ENCODE measurements at regions not wholly inside any gene's neighbourhood (a gene's known extent, or its start where the extent isn't known, plus 50 kb on each side); places are given as distances from the start of the nearest gene placed in this dataset.
A peak's percentile ranks its signal among the peaks of the same experiment; 100 is the strongest.

DNA sequence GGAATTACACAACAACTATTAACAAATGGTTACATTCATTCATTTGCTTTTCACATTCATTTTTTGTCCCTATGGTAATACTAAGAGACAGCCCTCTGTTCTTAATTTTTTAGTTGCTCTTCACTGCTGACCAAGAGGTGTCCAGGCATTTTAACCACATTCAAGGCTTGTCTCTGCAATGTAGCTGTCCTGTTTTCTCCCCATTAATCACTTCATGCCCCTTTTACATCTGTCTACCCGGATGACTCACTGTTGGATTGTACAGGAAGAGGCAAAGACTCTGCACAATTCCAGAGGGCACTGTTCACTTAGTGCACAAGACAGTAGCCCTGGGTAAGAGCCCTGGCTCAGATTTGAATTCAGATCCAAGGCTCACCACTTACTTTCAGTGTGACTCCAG is 168.5 kb downstream of the NOC3L start:
- no peak for DNase-seq

DNA sequence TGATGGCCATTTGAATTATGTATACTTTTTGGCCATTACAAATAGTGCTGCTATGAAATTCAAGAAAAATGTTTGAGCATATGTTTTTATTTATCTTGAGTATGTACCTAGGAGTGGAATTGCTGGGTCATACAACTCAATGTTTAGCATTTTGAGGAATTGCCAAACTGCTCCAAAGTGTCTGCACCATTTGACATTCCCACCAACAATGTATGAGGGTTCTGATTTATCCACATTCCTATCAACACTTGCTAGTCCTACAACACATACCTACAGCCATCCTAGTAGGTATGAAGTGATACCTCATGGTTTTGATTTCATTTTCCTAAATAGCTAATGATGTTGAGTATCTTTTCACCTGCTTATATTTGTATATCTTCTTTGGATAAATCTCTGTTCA is 165.5 kb downstream of the NOC3L start:
- no peak for DNase-seq

DNA sequence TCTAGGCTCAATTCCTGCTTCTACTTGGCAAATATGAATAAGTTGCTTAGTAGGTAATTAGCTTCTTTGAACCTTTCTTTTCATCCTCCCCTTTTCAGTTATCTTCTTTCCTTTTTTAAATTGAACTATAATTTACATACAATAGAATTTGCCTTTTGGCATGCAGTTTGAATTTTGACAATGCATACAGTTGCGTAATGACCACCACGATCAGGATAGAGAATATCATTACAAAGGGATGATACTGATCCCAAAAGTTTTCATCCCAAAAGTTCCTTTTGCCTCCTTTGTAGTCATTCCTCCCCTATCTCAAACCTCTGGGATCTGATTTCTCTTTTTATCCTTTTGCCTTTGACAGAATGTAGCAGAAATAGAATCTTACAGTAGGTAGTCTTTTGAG is 164.4 kb downstream of the NOC3L start:
- no peak for DNase-seq

DNA sequence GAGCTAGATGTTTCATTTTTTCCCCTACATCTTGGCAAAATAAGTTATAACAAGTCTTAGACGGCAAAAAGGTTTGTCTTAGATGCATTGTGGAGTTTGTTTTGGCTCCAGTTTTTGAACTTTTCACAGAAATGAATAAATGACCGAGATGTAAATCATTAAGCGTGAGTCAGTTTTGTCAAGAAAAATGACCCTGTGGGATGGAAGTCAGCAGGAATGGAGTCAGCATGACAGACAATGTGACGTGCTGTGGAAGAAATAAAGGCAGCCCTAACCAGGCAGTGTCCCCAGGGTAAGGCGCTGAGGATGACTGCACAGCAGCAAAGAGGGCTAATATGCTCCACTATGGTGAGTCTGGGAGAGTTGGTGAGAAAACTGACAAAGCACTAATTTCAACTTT is 163.2 kb downstream of the NOC3L start:
- DNase-seq: no peak

DNA sequence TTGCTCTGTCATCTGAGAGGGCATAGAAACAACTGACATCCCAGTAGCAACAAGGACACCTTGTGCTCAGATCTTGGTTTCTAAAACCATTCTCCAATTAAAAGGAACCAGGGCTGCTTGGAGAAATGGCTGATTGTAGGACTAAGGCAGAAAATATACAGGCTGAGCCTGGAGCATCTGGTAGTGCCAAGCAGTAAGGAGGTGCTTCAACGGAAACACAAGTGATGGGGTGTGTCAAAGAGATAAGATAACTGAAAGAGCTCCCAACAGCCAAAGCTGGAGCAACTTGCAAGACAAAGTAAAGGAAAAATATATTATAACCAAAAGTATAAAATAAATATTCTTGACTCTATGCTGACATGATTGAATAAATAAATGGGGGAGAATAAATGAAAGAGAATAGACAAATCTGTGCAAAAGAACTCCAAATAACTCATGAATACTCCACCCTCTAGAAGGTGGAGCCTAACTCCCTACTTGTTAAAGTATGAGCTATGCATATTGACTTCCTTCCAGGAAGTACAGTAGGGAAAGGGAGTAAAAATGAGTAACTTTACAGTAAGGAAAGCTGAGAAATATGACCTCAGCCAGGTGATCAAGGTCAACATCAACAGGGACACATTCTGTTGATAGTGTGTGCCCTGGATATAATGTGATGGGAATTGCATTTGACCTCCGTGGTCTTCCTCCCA is 162.4 kb downstream of the NOC3L start:
- no peak for DNase-seq

DNA sequence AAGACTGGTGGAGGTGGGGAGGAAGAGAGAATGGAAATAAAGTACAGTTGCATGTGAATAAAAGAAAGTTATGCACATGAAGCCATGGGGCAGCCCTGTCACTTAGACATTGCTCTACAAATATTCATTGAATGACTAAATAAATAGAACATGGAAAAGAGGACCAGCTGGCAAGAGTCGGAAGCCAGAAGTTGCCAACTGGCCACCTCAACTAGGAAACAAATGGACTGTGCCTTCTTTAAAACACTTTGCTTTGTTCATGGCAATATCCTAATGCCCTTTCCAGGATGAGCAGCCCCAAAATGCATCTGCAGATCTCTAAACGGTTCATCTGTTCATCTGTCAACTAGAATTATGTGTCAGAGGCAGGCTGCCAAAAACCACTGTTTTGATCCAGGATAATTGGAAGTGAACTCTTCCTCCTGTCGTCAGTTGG is 157.3 kb downstream of the NOC3L start:
- peak; percentile 94 for DNase-seq

DNA sequence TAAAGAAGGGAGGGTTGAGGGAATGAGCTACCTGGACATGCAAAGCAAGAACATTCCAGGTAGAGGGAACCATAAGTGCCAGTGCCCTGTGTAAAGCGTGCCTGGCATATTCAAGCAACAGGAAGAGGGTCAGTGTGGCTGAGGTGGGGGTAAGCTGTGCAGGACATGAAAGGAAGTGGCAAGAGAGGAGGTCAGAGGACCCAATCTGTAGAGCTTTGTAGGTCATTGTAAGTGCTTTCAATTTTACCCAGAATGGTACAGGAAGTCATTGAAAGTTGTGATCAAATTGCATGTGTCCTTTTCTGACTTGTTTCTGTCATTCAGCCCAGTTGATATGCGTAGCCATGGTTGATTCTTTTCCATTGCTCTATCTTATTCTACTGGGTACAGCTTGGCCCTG is 156.6 kb downstream of the NOC3L start:
- DNase-seq: no peak

DNA sequence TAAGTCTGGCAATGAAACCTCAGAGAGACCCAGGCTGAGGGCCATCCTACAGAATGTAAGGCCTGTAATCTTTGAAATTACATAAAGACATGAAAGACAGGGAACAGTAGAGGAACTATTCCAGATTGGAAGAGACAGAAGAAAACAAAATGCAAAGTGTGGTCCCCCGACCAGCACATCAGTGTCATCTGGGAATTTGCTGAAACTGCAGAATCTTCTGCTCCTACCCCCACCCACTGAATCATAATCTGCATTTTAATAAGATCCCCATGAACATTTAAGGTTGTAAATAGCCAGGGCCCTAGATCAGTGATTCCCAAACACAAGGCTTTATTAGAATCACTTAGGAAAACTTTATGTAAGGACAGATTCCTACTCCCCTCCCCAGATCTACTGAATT is 154.4 kb downstream of the NOC3L start:
- no peak for DNase-seq

DNA sequence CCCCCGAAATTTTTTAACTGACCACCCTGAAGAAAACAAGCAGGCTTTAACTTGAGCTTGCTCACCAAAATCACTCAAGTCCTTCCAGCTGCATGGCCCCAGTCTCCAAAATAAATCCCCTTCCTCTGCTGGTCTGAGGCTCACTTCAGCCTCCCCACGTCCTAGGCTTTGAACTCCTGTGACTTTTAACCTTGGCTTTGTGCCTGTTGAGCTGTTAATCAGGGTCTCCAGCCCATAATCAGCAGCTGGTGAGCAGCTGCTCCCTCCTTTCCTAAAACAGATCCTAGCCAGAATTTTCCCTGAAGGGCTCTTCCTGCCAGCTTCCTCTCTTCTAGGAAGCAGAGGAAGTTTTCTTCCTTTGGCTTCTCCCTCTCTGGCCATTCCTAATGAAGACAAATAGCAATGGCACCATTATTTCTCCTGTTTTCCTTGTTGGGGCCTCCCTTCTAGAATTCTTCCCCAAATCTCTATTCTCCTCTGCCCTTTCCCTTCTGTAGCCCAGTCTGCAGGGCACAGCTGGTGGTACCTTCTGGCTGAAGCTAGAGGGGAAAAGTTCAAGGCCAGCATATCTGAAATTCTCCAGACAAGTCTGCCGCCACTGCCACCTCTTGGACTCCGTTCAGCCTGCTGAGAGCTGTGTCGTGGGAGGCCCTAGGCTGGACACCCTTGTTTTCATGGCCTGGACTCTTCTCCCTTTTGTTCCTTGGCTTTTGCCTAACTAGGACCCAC is 152.1 kb downstream of the NOC3L start:
- no peak for DNase-seq

DNA sequence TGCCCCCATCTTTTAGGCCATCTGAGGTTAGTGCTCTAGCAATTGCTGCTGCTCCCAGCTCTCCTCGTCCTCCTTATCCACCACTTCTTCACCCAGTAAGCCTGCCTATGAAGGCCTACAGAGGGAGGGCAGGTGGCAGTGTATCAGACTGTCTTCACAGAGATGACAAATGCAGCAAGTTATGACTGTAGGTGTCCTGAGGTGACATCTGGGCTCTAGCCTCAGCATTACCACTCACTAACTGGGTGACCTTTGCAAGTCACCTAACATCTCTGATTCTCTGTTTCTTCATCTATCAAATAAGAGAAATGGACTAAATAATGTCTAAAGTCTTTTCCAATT is 151.6 kb downstream of the NOC3L start:
- no peak for DNase-seq

DNA sequence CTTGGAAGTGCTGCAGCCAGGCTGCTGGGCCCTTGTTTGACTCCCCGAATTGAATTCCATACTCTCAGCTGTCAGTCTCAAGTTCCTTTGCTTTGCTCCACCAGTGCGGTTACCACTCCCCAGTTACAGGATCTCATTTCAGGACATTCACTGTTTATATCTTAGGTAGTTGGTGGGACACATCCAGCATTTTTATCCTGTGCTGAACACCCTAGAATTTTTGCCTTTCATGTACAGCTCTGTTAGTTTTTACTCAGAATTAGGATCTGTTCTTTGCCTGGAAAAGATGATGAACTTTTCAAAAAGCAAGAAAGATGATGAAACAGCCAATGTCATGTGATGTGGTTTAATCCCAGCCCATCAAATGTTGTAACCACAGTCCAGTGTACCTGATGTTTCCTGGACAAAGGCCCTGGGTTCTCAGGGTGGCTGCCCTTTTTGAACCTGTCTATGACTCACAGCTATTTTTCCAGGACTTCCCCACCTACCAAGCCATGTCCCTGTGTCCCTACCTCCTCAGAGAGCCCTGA is 149.7 kb downstream of the NOC3L start:
- DNase-seq: no peak

DNA sequence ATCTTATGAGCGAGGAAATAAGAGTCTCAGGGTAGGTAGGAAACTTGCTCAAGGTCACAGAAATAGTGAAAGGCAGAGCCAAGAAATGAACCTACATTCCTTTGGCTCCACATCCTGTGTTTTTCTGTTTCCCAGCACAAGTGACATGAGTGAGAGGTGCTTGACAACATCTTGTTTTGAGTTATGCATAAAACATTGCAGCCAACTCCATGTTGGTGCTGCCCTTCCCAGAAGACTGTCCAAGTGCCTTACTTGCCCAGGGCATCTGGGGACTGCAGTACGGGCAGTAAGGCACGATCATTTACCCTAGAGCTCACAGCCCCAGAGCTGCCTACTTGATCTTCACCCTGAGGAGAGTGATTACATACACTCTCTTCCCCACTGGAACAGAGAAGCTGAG is 148.8 kb downstream of the NOC3L start:
- DNase-seq: no peak

DNA sequence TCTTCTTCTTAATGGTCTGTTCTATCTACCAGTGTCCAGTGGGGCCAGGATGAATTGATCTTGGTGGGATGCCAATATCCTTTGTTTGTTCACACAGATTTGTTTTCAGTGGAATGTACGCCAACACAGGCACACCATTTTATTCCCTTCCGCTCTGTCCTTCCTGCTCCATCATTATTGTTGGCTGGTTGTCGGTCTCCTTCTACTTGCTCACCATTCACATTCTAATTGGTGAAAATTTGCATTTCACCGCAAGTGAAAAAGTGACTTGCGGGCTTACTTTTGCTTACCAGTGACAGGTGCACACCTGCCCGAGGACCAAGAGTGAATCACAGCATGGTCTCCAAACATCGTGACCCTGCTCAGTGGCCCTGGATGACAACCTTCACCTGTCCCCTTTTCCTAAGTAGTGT is 148.3 kb downstream of the NOC3L start:
- no peak for DNase-seq

DNA sequence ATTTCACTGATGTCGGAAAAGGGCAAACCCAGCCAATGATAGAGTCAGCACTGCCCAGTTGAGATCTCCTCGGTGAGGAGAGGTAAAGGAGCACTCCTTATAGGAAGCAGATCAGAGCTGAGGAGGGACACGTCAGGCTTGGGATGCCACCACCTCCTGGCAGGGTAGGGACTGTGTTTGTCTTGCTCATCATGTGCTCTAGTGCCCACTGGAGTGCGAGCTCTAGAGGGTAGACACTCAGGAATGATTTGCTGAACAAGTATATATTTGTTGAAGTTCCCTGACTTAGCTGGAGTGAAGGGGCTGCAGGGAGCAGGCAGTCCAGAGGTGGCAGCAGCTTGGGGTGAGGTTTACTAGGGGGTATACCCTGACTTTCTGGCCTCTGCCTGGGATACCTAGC is 146.5 kb downstream of the NOC3L start:
- no peak for DNase-seq

DNA sequence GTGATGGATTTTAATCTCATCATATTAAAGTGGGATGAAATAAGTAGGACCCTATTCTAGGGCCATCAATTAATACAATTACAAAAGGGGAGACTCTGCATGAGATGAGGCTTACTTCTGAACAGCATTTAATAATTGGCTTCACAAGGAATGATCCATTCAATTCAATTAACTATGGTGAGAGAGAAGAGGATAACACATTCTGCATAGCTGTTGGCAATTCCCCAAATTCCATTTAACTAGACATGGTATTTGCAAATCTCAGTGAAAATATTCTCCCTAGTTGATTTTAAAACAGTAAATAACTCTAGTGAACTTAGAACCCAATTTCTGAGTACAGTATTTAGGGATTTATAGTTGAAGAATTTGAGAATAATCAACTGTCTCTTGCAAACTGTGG is 145.3 kb downstream of the NOC3L start:
- no peak for DNase-seq

DNA sequence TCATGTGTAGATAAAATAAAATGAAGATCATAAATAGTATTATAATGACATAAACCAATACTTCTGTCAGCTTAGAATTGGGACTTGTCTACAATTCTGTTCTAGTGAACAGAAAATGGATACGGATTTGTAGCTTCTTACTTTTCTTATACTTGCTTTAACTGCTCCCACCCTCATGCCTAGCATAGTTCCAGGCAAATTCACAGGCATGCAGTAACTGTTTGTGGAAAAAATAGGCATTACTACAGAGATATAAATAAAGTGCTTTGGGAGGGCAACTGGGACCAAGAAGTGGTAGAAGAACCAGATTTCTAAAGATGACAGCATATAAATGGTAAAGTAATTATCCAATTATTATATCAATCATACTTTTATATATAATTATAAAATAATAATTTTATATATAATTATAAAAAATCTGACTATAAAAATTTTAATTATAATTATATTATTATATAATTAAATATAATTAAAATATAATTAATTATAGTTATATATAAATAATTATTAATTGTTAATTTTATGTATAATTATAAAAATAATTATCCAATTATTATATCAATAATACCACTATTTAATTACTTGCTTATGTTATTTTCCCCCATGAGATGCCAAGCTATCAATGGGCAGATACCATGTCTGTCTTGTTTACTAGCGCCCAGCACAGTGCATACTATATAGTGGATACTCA is 144.1 kb downstream of the NOC3L start:
- no peak for DNase-seq

DNA sequence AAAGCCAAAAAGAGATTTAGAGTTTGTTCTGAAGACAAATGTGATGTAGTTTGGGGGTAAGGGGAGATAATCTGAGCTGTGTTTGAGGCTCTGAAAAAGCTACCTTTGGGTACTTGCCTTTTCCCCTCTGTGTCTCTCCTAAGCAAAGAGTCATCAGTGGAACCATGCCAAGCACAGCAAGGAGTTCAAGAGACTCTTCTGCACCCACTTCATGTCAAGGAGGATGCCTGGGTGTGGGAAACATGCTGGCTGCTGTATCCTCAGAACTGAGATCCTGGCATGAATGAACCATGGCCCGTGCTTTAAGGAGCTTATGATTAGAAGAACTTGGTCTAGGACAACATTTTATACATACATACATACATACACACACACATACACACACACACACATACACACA is 142.9 kb downstream of the NOC3L start:
- DNase-seq: no peak

DNA sequence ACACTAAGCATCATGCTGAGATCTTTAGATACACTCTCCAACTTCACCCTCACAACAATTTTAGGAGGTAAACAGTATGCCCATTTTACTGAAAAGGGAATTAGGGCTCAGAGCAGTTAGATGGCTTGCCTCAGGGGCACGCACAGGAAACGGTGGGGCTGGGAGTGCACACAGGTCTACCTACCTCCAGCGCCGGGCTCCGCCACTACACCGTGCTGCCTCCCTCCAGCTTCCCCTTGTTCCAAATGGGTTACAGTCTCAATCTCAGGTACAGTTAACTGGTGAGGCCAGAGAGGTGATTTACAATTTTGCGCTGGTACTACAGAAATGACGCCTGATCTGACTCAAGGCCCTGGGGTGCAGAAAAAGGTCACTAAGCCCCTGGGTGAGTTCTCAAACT is 142.0 kb downstream of the NOC3L start:
- DNase-seq: no peak

DNA sequence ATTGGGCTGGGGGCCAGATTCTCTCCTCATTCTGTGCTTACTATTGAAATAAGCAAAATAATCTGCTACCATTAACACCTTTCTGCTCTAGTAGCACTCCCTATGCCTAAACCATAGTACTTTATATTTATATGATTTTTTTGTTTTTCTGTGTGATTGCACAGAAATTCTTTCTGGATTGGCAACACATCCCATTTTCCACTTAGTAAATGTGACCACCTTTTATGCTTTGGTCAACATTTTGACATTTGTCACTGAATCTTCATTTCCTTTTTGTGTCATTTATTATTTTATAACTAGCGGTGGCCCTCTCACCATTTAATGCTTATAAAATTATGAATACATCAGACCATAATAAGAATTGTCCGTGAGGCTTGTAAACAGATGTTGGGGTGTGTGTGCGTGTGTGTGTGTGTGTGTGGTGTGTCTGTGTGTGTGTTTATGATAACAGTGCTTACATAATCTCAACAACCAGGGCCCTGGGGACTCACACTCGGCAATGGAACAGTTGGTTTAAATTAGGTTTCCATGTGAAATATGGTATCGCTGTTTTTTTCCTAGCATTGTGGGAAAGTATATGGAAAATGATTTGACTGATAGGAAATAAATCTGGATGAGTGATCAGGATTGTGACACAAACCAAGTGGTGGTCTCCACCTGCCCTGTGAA is 138.9 kb downstream of the NOC3L start:
- DNase-seq: no peak

DNA sequence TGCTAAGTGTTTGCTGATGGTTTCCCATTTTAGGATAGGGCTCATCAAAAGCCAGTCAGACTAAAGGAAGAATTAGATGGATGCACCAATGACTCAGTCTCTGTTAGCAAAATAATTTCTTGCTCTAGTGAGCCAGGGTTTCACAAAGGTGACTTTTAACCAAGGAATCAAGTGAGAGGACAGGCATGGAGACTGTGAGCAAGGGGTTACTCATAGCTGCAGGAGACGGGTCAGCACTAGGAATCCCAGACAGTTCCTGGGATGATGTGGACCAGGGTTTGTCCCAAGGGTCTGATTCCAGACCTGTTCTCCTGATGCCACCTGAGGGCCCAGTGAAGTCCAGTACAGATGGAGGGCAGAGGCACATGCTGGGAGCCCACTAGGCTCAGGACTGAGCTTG is 138.1 kb downstream of the NOC3L start:
- no peak for DNase-seq

DNA sequence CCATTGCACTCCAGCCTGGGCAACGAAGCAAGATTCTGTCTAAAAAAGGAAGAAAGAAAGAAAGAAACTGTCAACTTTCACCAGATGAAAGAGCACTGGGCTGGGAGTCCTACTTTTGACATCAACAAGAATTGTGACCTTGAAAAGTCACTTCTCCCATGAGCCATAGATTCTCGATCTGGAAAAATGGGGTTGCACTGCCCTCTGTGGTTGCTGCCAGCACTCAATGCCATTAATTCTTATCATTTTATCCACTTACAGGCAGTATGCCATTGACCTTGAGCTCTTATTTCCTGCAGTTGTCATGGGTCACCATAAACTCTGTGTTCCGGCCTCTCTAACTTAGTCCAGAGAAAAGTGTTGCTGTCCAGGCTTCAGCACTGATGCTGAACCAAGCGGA is 137.2 kb downstream of the NOC3L start:
- no peak for DNase-seq

DNA sequence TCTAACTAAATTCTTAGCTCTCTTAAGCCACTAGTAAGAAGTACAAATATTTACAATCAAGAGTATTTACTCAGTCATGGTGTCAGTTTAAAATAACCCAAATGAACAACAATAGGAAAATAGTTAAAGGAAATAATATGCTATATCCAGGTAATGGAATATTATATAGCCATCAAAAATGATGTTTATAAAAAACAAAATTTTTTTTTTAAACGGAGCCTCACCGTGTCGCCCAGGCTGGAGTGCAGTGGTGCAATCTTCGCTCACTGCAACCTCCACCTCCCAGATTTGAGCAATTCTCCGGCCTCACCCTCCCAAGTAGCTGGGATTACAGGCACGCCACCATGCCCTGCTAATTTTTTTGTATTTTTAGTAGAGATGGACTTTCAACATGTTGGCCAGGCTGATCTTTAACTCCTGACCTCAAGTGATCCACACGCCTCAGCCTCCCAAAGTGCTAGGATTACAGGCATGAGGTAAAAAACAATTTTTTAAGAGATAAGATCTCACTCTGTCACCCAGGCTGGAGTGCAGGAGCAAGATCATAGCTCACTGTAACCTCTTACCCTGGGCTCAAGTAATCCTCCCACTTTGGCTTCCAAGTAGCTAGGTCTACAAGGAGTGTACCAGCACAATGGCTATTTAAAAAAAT is 132.5 kb downstream of the NOC3L start:
- no peak for DNase-seq

Data from NCI-H446 treated with DMSO at 0.1 percent for 48 hours (cell line).